ENCODE measurements at regions not wholly inside any gene's neighbourhood (a gene's known extent, or its start where the extent isn't known, plus 50 kb on each side); places are given as distances from the start of the nearest gene placed in this dataset.

DNA sequence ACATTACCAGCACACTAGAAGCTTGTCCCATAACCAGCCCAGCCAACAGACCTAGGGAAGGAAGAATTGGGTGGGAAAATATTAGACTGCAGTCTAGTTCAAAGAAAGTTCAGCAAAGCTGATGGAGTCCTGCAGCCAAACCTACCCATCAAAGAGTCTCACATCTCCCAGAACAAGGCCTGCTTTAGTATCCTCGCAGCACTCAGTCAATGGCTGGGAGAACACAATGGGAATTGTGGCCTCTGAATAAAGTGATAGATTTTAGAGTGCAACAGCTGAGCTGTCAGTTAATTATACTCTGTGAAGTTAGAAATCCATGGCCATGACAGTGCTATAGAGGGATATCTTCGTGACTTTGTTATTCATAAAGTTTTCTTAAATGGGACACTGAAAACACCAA lies 207.2 kb upstream of the NAALADL2 start:
- no peak for DNase-seq (ENCODE audit: low read depth)

DNA sequence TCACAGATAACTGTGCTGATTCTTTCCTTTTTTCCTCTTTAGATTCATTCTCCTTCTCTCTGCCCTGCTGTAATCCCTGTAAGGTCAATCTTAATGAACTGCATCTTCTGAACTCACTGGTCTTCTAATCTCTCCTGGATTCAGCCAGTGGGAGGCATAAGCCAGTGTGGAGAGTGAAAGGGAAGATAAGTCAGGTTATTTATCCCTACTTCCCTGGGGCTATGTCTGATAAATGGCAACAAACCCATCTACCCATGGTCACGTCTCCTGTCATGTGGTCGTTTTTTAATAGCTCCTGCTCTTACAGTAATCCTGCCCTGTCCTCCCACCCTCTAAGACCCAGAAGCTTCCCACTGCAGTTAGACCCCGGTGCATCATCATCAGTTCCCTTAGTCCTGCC lies 199.6 kb upstream of the NAALADL2 start:
- DNase-seq (ENCODE audit: low read depth): no peak

DNA sequence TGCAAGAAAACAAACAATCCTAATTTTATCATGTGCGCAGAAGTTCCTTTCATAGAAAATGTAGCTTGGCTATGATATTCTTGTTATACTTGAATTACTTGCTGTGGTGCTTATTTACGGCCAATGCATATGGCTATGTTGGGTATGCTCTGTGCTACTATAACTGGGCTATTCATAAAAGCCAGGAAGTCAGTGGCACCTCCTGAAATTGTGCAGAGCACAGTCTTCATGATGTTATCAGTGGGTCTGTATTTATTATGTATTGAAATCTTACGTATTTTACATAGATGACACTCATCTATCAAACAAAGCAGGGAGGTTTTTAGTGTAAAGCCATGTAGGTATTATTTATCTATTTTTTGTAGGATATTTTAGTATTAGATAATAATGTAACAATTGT lies 196.5 kb upstream of the NAALADL2 start:
- DNase-seq (ENCODE audit: low read depth): no peak

DNA sequence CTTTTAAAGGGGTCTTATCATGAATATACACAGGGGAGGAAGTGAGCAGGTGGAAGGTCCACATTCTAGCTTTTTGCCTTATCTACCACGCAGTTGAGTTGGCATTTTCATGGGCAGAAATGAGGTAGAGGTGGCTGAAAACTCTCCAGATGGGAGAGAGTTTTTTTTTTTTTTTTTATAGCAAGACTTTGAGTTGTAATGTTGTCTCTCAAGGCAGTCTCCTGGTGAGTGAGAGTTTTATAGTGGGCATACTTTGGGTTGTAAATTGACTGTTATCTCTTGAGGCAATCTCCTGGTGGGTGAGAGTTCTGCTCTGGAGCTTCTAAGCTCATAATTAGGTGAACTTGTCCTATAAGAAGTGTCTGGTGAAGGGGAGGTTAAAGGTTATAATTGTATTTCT lies 191.7 kb upstream of the NAALADL2 start:
- no peak for DNase-seq (ENCODE audit: low read depth)

DNA sequence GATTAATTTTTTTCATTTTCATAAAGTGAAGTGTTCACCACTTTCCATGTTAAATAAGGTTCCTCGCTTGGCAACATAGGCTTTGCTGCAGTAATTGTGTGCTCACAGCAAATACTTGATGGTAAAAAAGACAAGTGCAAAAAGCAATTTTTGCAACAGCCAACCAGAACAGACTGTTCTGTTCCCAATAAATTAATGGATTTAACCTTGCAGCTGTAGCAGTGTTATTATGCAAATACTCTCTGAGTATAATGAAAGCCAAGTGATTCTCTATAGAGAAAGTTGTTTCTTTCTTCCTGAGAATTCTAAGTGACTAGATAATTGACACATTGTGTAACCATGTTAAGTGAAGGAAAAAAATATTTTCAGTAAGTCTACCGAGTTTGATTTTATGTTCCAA lies 183.7 kb upstream of the NAALADL2 start:
- DNase-seq (ENCODE audit: low read depth): no peak

DNA sequence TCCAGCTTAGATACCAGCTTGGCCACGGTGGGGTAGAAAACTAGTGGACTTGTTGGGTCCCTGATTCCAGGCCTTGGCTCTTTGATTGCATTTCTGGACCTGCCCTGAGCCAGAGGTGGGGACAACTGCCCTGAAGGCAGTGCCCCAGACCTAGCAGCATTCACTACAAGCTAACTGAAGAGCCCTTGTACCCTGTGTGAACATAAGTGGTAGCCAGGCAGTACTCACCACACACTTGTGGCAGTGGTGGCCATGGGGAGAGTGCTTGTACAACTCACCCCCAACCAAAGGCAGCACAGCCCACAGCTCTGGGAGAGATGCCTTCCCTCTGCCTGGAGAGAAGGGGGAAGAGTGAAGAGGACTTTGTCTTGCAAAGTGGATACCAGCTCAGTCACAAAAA lies 177.3 kb upstream of the NAALADL2 start:
- no peak for DNase-seq (ENCODE audit: low read depth)

DNA sequence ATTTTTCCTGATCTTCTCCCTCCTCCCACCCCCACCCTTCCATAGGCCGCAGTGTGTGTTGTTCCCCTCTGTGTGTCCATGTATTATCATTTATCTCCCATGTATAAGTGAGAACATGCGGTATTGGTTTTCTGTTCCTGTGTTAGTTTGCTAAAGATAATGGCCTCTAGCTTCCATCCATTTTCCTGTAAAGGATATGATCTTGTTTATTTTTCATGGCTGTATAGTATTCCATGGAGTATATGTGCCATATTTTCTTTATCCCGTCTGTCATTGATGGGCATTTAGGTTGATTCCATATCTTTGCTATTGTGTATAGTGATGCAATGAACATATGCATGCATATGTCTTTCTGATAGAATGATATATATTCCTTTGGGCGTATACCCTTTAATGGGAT lies 173.3 kb upstream of the NAALADL2 start:
- DNase-seq (ENCODE audit: low read depth): no peak

DNA sequence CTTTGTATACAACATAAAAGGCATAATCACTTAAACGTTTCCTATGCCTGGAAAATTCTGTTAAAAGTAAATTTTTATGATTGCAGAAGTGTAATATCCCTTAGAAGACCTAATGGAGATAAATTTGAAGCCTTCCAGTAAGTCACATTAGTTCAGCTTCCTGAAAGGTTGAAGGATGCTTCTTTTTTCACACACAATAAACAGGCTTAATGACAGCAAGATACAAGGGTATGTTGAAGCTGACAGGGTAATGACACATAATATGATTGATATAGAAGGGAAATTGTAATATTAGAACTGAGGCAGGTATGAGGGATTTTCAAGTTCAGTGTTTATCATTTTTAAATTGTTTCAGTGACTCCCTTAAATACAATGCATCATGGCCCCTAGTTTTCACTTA lies 161.8 kb upstream of the NAALADL2 start:
- no peak for DNase-seq (ENCODE audit: low read depth)

DNA sequence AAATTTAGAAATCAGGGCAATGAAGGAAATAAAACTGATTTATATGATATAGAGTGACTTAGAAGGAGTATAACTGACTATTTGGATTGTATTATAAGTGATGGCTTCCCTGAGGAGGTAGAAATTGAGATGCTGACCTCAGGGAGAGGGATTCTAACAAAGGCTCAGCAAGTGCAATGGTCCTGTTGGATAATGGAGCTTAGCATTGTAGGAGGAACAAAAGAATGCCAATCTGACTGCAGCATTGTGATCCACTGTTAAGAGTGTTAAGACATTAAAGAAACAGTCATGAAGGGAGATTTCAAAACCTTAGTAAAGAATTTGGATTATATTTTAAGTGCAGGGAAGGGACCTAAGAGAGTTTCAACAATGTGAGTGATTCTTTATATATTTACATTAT lies 158.4 kb upstream of the NAALADL2 start:
- no peak for DNase-seq (ENCODE audit: low read depth)

DNA sequence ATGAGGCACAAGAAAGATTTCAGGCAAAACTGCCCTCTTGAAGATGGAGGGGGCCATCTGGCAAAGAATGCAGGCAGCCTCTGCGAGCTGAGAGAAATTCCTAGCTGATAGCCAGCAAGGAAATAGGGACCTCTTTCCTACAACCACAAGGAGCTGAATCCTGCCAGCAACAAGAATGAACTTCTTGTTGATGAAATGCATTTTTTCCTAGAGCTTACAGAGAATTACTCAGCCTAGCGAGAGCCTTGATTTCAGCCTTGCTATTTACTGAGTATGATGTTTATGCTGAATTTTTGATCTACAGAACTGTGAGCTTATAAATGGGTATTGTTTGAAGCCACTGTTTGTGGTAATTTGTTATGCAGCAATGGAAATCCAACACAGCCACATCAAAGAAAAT lies 148.5 kb upstream of the NAALADL2 start:
- no peak for DNase-seq (ENCODE audit: low read depth)

DNA sequence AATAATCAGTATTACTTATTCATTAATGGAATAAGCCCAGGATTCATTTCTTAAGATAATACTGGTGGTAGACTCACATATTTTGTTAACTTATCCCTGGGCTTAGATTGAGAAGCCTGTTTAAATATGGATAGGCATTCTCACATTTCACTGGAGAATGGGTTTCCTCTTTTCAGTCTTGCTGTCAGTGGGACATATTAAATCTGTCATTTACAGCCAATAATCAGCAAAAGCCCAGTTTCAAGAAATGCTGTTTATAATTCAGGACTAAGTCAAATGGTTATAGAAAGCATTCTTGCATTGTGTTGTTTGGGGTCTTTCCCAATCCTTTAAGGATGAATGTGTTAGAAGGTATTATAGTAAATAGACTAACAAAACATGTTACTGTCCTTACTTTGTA lies 143.7 kb upstream of the NAALADL2 start:
- no peak for DNase-seq (ENCODE audit: low read depth)

DNA sequence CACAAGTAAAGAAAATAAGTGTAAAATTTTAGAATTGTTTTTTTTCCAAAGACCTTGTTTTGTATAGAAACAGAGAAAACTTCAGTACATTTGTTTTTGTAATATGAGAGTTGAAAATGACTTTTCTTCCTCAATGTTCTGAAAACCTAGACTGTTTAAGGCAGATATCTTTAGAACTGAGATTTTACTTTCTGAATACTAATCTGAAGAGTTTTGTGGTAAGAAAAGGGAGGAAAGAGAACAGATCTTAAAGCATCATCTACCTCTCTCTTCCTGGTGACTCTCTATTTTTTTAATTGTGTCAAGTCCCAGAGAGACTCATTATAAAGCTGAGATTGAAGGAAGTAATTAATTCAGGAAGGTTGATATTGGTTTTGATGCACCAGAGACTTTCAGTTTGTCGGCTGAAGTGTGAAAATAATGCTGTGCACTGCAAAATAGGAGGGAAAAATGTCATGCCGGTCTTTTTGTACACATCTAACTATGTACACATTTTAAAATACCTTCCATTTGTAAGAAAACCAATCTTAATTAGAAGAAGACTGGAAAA lies 142.1 kb upstream of the NAALADL2 start:
- no peak for DNase-seq (ENCODE audit: low read depth)

DNA sequence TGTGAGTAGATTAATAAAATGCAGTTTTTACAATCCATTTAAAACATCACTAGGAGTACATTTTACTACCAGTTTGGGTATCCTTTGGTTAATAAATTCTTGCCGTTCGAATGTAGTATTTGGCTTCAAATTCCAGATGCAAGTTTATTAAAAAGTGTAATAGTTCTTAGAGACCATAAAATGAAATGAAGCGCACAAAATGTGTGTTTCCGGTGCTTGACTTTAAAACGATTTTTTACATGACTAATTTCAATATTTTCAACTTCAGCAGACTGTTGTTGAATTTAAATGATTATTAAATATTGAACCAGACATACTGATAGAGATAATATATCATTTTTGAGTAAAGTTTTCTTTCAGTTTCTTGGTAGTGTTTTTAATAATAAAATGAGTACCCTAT lies 138.4 kb upstream of the NAALADL2 start:
- DNase-seq (ENCODE audit: low read depth): no peak

DNA sequence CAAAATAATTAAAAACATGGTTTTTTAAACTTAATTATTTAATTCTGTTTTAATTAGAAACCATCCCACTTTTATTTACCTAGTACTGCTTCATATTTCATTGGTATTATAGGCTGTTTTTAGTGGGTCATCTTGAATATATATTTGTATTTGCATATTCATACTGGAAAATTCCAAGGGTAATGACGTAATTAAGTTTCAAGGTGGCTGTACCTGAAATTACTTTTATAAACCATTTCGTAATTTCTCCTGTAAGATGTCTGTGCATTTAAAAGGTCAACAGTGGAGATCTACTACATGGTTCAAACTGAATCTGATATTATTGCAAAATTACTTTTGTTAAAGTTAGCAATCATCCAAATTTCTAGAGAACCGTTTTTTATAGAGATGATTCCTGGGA lies 133.8 kb upstream of the NAALADL2 start:
- no peak for DNase-seq (ENCODE audit: low read depth)

DNA sequence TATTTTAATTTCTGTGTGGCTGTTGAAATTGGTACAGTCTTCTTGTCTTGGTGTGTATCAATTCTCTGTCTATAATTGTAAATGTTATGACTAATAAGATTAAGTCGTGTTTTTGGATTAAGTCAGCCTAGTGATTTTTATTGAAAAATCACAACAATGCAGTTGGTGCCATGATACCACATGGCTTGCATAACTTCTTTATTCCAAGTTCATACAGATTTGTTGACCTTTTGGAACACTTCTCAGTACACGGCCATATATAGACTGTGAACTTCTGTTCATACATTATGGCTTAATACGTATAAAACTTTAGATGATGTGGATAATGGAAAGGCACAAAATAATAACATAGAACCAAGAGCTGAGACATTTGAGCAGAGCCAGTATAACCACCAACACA lies 121.2 kb upstream of the NAALADL2 start:
- DNase-seq (ENCODE audit: low read depth): no peak

DNA sequence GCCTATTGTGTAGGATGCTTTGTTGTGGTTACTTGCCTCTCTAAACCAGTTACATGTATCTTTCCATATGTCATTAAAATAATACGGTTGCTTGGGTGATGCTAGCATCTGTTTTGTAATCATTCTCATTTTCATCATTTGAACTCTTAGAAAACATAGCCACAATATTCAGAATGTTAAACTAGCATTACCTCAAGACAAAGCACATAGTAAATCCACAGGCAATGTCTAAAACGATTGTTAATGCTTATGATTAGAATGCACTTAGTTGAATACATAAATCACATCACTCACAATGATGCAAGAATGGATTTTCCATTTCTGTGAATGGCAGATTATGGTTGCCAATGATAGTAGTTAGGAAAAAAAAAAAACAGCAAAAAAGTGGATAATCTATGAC lies 110.0 kb upstream of the NAALADL2 start:
- DNase-seq (ENCODE audit: low read depth): no peak

DNA sequence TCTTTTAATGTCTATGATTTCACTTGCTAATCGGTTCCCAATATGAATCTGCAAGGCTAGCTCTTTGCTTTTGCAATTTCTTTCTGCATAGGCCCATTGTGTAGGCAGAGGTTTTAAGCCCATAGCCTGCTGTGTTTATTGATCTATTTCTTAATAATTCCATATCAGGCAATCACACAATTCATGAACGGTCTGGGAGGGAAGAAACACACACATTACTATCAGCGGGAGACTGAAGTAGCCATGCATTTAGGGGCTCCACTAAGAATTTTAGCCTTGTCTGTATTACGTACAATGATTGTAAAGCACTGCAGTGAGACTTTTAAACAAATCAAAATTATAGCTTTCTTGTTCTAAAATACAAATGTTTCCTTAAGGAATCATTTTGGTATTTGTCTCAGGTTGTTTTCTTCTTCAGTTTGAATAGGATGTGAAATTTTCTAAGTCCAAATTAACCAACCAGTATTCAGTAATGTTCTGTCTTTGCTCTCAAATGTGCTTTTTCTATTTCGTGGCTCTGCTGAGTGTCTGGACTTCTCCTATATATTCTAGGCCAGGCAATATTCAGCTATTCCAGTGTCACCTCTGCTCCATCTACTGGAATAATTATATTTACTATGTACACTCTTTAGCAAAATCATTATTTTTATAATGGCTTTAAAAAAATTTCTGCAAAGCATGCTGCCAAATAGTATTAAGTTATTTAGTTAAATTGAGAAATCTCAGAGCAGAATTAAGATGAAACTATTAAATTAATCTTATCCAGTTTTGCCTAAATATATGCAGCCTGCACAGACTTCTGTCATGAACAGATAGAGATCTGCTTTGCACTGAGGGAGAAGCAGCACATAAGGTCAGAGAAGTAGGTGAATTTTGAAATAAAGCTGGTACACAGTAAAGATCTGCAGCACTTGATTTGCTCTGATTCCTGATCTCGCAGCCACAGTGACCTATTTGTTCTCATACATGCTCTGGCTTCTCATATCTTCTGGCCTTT lies 103.0 kb upstream of the NAALADL2 start:
- no peak for DNase-seq (ENCODE audit: low read depth)

DNA sequence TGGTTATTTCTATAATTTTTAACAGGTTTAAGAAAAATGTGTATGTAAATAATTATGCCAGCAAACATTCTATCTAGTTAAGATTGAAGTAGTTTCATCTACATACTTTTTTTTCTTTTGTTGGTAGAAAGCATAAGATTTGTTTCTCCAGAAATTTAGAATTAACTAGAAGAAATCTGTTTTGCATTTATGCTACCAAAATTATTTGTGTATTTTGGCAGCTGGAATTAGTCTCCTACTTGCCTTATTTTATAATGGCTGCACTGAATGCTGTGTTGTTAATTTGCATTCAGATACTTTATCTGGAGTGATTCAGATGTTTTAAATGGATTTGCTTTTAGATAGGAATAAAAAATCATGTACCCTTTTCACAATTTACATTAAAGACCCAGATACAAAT lies 100.2 kb upstream of the NAALADL2 start:
- DNase-seq (ENCODE audit: low read depth): no peak

DNA sequence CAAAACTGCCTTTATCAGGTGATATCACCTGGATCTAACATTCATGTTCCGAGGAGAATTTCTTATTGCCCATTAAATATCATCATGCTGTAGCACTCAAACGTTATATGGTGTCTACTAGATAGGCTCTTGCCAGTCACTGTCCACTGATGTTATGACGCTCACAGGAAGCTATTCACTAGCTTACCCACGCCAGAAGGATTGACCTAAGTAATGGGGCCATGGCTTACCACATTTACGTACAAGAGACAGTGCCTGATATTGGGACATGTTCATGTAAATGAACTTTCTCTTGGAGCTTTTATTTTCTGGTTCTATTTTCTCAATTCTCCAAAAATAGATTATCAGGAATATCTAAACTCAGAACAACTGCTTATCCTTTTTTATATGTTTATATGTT lies 91.7 kb upstream of the NAALADL2 start:
- DNase-seq (ENCODE audit: low read depth): no peak

DNA sequence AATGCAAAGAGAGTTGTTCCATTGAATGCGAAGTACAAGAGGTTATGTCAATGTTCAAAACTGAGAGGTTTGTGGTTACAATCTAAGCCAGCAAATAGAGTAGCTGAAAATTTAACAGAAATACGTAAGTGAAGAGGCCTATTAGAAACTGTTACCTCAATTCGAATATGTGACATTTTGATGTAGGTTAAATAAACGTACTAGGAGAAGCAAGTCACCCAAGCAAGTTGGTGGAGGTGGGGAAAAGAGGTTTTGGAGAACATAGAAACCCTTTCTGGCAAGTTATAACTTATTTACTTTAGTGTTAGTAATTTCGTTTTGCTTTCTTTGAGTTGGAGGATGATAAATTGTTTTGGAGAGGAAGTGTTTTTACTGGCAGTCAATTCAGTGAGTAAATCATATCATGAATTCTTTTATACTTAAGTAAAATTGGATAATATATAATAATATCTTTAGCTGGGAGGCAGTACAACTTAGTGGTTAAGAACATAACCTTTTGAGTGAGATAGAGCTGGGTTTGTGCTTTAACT lies 91.2 kb upstream of the NAALADL2 start:
- no peak for DNase-seq (ENCODE audit: low read depth)

DNA sequence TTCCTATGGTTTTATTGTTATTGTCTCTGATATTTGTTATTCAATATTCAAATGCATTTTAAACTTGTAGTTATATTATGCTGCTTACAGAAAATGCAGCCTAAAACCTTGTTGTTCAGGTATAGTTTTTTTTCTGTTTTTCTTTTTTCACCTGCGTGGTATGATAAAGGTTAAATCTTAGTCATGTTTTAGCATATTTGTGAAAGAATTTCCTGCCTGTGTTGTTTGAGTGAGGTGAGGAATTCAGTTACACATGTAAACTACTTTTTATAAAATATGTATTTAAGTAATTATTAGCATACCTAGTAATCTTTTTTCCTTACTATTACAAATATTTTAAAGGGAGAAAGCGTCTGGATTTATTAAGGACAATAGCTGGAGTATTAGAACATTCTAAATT lies 90.0 kb upstream of the NAALADL2 start:
- DNase-seq (ENCODE audit: low read depth): no peak

DNA sequence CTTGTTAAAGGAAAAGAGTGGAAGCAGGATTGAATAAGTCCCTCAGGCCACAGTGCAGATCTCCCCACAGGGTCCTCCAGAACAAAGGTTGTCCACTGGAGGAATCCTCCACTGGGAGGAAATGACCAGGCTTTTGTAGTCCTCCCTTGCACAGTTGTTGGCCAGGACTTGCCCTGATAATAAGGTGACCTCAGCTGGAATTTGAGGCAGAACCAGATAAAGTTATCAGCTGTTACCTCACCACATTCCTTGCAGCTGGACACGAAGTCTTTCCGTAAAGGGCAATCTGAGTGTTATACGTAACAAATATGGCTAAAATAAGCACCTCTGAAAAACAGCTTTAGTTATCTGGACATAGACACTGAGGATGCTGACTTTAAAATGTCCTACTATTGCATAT lies 83.5 kb upstream of the NAALADL2 start:
- no peak for DNase-seq (ENCODE audit: low read depth)

DNA sequence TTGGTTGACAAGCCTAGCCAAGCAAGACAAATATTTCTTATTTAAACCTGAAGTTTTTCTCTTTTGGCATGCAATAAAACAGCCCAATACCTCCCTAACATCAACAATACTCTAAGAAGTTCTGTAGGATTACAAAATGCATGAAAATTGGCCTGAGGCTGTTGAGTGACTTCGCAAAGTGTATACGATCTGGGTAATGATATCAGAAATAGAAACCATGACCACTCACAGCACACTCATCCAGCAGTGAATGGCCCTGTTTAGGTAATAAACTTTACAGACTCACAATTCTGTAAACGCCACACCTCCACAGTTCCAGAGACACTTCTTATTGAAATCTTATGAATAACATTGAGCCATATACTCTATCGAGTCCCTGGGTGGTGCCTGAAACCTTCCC lies 83.0 kb upstream of the NAALADL2 start:
- DNase-seq (ENCODE audit: low read depth): no peak
